Heart right ventricle (tissue), 16 donors: ENCODE measurements at regions not wholly inside any gene's neighbourhood (a gene's known extent, or its start where the extent isn't known, plus 50 kb on each side); places are given as distances from the start of the nearest gene placed in this dataset.

Source experiments
- ATAC-seq, 8 donors: fragments of 200-7000 bp; cut with Tn5 transposase; one replicate each; pipeline ENCODE4 v1.9.1; 2020; ENCODE audit warnings: mild to moderate bottlenecking in 8 of 8, moderate library complexity in 8 of 8, moderate number of reproducible peaks in 1 of 8
- DNase-seq, 2 donors: peaks; one replicate each; pipeline ENCODE4 v3.0.0-alpha.2; 2020
- H3K27ac ChIP-seq, 10 donors: fragments of 200-600 bp; sonication (generic) in 2 of 10; one replicate each; pipeline versions ENCODE4 v1.5.0 to v1.8.0; 2020 to 2022; ENCODE audit warnings: mild to moderate bottlenecking in 3 of 10
- H3K27me3 ChIP-seq, 7 donors: fragments of 200-600 bp; one replicate each; pipeline ENCODE4 v1.8.0; 2021 to 2022; ENCODE audit warnings: mild to moderate bottlenecking in 2 of 7
- H3K36me3 ChIP-seq, 9 donors: fragments of 200-600 bp; sonication (generic) in 1 of 9; one replicate each; pipeline versions ENCODE4 v1.5.0 to v1.8.0; 2020 to 2022; ENCODE audit warnings: mild to moderate bottlenecking in 2 of 9
- H3K4me1 ChIP-seq, 9 donors: fragments of 200-600 bp; sonication (generic) in 1 of 9; one replicate each; pipeline versions ENCODE4 v1.5.0 to v1.8.0; 2020 to 2022; ENCODE audit warnings: mild to moderate bottlenecking in 4 of 9
- H3K4me3 ChIP-seq, 10 donors: fragments of 200-600 bp; sonication (generic) in 2 of 10; one replicate each; pipeline versions ENCODE4 v1.5.0 to v1.8.0; 2020 to 2022; ENCODE audit warnings: mild to moderate bottlenecking in 7 of 10, moderate library complexity in 2 of 10
- H3K9me3 ChIP-seq, 11 donors: fragments of 200-600 bp in 10 of 11; sonication (generic) in 2 of 11; one replicate each; pipeline versions ENCODE4 v1.5.0 to v1.8.0; 2013 to 2022; ENCODE audit warnings: mild to moderate bottlenecking in 2 of 11, control low read depth in 1 of 11, moderate library complexity in 1 of 11
- CTCF ChIP-seq, 9 donors: fragments of 200-600 bp; sonication (generic) in 2 of 9; IDR thresholded peaks; one replicate each; pipeline versions ENCODE4 v1.5.0 to v1.8.0; 2021 to 2022; ENCODE audit warnings: antibody characterized with exemption in 9 of 9, mild to moderate bottlenecking in 5 of 9, moderate library complexity in 1 of 9
- WGBS, 2 donors: extraction: QIAGEN DNeasy Blood & Tissue Kit; methylation state at CpG; one replicate each; pipeline ENCODE4 v1.1.7; 2013; ENCODE audit warnings: inconsistent platforms in 1 of 2; 5-methylcytosine and 5-hydroxymethylcytosine counted together
- intact Hi-C, 10 donors: fragments of 100-400 bp; cut with DNase I; formaldehyde crosslinking; loops; one replicate each; pipeline versions ENCODE4 v1.11.1 to v1.14.2; 2022
- donor health status: Arrhythmogenic right ventricular cardiomyopathy.
- donor health status: ischemic (EF 13 %, LVEDD 7.1; RV severe dilation, severe dysfunction).
- donor health status: healthy with polysubstance abuse.
- donor health status: DM: no; HTN: yes; CAD: no.
- donor health status: DM: no; HTN: no; CAD: no.
- donor health status: ischemic (EF 25% LVEDD 6.9; RV normal size, moderate dysfunction).
- donor health status: ischemic (EF 25% LVEDD 5.7; RV mildly dilated, moderate dysfunction).
- donor health status: healthy.
- donor health status: DM: yes; HTN: yes; CAD: no.
- donor health status: Ischemic cardiomyopathy.
- donor health status: ischemic (EF 35%, LVEDD 5.7; RV mildly dilated, moderate dysfunction).
- donor health status: nonischemic (EF 11% LVEDD 7.7; RV severe dilation, severe dysfunction).
- donor health status: DM: yes; HTN: yes; CAD: no.
- donor health status: PGD.
- donor health status: ischemic (EF 29% LVEDD 5.4; RV normal size, mild dysfunction).
- donor health status: nonischemic (EF 23%, LVEDD 6.1; RV moderate dilation, normal function).

DNA sequence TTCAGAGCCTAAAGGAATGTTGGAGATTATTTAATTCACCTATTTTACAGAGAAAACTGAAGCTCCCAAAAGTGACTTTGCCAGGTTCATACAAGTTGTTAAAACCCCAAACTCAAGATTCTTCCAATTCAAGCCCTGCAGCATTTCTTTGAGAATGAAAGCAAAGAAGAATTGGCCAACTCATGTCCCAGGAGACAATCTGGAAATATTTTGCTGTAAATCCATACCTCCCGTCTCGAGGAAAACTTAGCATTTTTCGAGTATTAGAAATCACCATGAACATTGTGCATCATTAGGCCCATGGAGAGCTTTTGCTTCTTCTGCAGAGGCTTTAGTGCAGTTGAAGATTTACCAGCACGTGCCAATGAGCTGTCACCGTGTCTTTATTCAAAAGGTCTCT lies 176.4 kb upstream of the KCNJ16 start:
- H3K4me1 ChIP-seq, result peaks cover 0 to 14% (median 3%) of the 10 kb centered on the region in 9 donors
- no peaks in the 10 kb centered on the region for H3K27me3 ChIP-seq
- 77 to 81% methylated on average over 5 of the region's 5 CpGs for WGBS, 2 donors
- no peak for TF ChIP-seq CTCF (IDR thresholded peaks at IDR 0.05)
- intact Hi-C loops, result loop anchor here in 1 of 10 donors (10.0 kb wide), 1 partner anchor 56 kb away; no protein-coding TSS in a partner anchor
- H3K4me3 ChIP-seq, result no peak overlapping the region
- H3K9me3 ChIP-seq, result no peaks in the 10 kb centered on the region
- H3K36me3 ChIP-seq, result no peaks in the 10 kb centered on the region
- no peak overlapping the region for H3K27ac ChIP-seq
- ATAC-seq, result no peak
- DNase-seq, result no peak

GRCh38 chr17:69900101-69900500 lies 174.9 kb upstream of the KCNJ16 start:
- no peaks in the 10 kb centered on the region for H3K36me3 ChIP-seq
- H3K27me3 ChIP-seq, result no peaks in the 10 kb centered on the region
- H3K27ac ChIP-seq, result peak overlapping the region in 7 of 10 donors; percentile 1 to 78 (median 61)
- no peak for TF ChIP-seq CTCF (IDR thresholded peaks at IDR 0.05)
- 96 to 98% methylated on average over 3 of the region's 3 CpGs for WGBS, 2 donors
- no peaks in the 10 kb centered on the region for H3K9me3 ChIP-seq
- intact Hi-C loops, result loop anchor here in 1 of 10 donors (10.0 kb wide), 1 partner anchor 245 kb away; no protein-coding TSS in a partner anchor
- H3K4me3 ChIP-seq, result no peak overlapping the region
- no peak for DNase-seq
- ATAC-seq, result no peak
- peaks cover 0 to 14% (median 3%) of the 10 kb centered on the region in 9 donors for H3K4me1 ChIP-seq

- peak overlapping the region in 7 of 10 donors; percentile 22 to 78 (median 63) for H3K27ac ChIP-seq
- H3K27me3 ChIP-seq, result no peaks in the 10 kb centered on the region
- intact Hi-C loops, result loop anchor here in 1 of 10 donors (10.0 kb wide), 1 partner anchor 244 kb away; no protein-coding TSS in a partner anchor
- TF ChIP-seq CTCF (IDR thresholded peaks at IDR 0.05), result no peak
- H3K9me3 ChIP-seq, result no peaks in the 10 kb centered on the region
- 23 to 33% methylated on average over 8 of the region's 8 CpGs for WGBS, 2 donors
- peaks cover 0 to 14% (median 3%) of the 10 kb centered on the region in 9 donors for H3K4me1 ChIP-seq
- peak; percentile 17 to 73 for DNase-seq
- no peak overlapping the region for H3K4me3 ChIP-seq
- H3K36me3 ChIP-seq, result no peaks in the 10 kb centered on the region
- ATAC-seq, result peak; percentile 86 to 99 (median 98)
Measured at GRCh38 chr17:69900829-69901228, 174.2 kb upstream of the KCNJ16 start.

- intact Hi-C loops, result loop anchor here in 1 of 10 donors (10.0 kb wide), 1 partner anchor 238 kb away; no protein-coding TSS in a partner anchor
- TF ChIP-seq CTCF (IDR thresholded peaks at IDR 0.05), result no peak
- Histone ChIP-seq H3K36me3 (no peaks in the 10 kb centered on the region), H3K4me1 (peaks cover 0 to 23% (median 6%) of the 10 kb centered on the region in 9 donors), H3K27me3 (no peaks in the 10 kb centered on the region), H3K9me3 (no peaks in the 10 kb centered on the region), H3K4me3 (no peak overlapping the region), H3K27ac (peak overlapping the region in 1 of 10 donors; percentile 24)
- WGBS, 2 donors, result 96% methylated on average over 4 of the region's 4 CpGs
- ATAC-seq (no peak), DNase-seq (no peak)
Measured at GRCh38 chr17:69906306-69906705, 168.7 kb upstream of the KCNJ16 start.
